GM23338 (cell line): ENCODE measurements at regions not wholly inside any gene's neighbourhood (a gene's known extent, or its start where the extent isn't known, plus 50 kb on each side); places are given as distances from the start of the nearest gene placed in this dataset.

Source experiments
- ATAC-seq: fragments of 200-7000 bp; cut with Tn5 transposase; 3 replicates; pipeline ENCODE4 v1.9.1; 2020
- DNase-seq: peaks from one replicate; pipeline ENCODE4 v3.0.0-alpha.2; 2015; ENCODE audit warnings: low spot score
- H2AFZ ChIP-seq: fragments of 200-600 bp; sonication (generic); 2 replicates; pipeline ENCODE4 v1.8.0; 2016; ENCODE audit warnings: antibody characterized with exemption, mild to moderate bottlenecking, moderate library complexity
- H3F3A ChIP-seq: fragments of 200-600 bp; sonication (generic); replicated peaks from 2 replicates; pipeline ENCODE4 v1.8.0; 2017; ENCODE audit warnings: antibody characterized with exemption, mixed run types, low read depth
- H3K27ac ChIP-seq: fragments of 200-600 bp; sonication (generic); 2 replicates; pipeline ENCODE4 v1.6.1; 2016; ENCODE audit warnings: low read depth
- H3K27me3 ChIP-seq: fragments of 200-600 bp; sonication (generic); 2 replicates; pipeline ENCODE4 v1.8.0; 2016; ENCODE audit warnings: mild to moderate bottlenecking, mixed run types, moderate library complexity; ENCODE audit not compliant: insufficient read depth
- H3K36me3 ChIP-seq: fragments of 200-600 bp; sonication (generic); 2 replicates; pipeline ENCODE4 v1.8.0; 2016; ENCODE audit warnings: mild to moderate bottlenecking; ENCODE audit not compliant: insufficient read depth
- H3K4me1 ChIP-seq: fragments of 200-600 bp; sonication (generic); 2 replicates; pipeline ENCODE4 v1.8.0; 2016; ENCODE audit warnings: mild to moderate bottlenecking, moderate library complexity; ENCODE audit not compliant: insufficient read depth
- H3K4me2 ChIP-seq: fragments of 200-600 bp; sonication (generic); 2 replicates; pipeline ENCODE4 v1.7.1; 2017; ENCODE audit warnings: mixed run types
- H3K4me3 ChIP-seq: fragments of 200-600 bp; sonication (generic); 2 replicates; pipeline ENCODE4 v1.6.1; 2016; ENCODE audit warnings: mixed run types
- H3K79me2 ChIP-seq: fragments of 200-600 bp; sonication (generic); replicated peaks from 2 replicates; pipeline ENCODE4 v1.8.0; 2017; ENCODE audit warnings: mild to moderate bottlenecking; ENCODE audit not compliant: insufficient read depth
- H3K9me2 ChIP-seq: fragments of 200-600 bp; sonication (generic); 2 replicates; pipeline ENCODE4 v1.8.0; 2017; ENCODE audit not compliant: insufficient read depth
- H4K20me1 ChIP-seq: fragments of 200-600 bp; sonication (generic); replicated peaks from 2 replicates; pipeline ENCODE4 v1.8.0; 2017; ENCODE audit warnings: mild to moderate bottlenecking; ENCODE audit not compliant: insufficient read depth
- H3K27ac Mint-ChIP-seq: 2 replicates; pipeline ENCODE4 v1.8.0; 2020; ENCODE audit warnings: inconsistent platforms, mild to moderate bottlenecking, moderate library complexity, mixed read lengths
- H3K27me3 Mint-ChIP-seq: 3 replicates; pipeline ENCODE4 v1.8.0; 2022; ENCODE audit warnings: low read depth, mild to moderate bottlenecking, moderate library complexity, mixed read lengths, inconsistent platforms; ENCODE audit not compliant: insufficient read depth, poor library complexity
- H3K36me3 Mint-ChIP-seq: 3 replicates; pipeline ENCODE4 v1.8.0; 2021; ENCODE audit warnings: low read depth, mild to moderate bottlenecking, inconsistent platforms, moderate library complexity, mixed read lengths
- H3K4me1 Mint-ChIP-seq: 3 replicates; pipeline ENCODE4 v1.8.0; 2020; ENCODE audit warnings: mild to moderate bottlenecking, inconsistent platforms, mixed read lengths
- H3K4me3 Mint-ChIP-seq: 3 replicates; pipeline ENCODE4 v1.8.0; 2021; ENCODE audit warnings: moderate library complexity, mild to moderate bottlenecking, inconsistent platforms, mixed read lengths
- H3K9me3 Mint-ChIP-seq: 3 replicates; pipeline ENCODE4 v1.8.0; 2020; ENCODE audit warnings: moderate library complexity, mild to moderate bottlenecking, inconsistent platforms, mixed read lengths
- CREB1 ChIP-seq: fragments of 250-450 bp; sonication (Bioruptor Pico); IDR thresholded peaks from 2 replicates; pipeline ENCODE4 v1.5.0; 2020; ENCODE audit warnings: low read depth, mild to moderate bottlenecking, moderate library complexity
- CTCF ChIP-seq, 2 experiments: fragments of 200-600 bp in 1 of 2; sonication (generic) in 1 of 2; conservative IDR thresholded peaks; 2 replicates each; pipeline versions ENCODE4 v1.5.1 to v1.6.1; 2016 to 2017; ENCODE audit warnings: antibody characterized with exemption in 2 of 2, low read depth in 2 of 2, mild to moderate bottlenecking in 2 of 2, moderate library complexity in 1 of 2
- STAT1 ChIP-seq: IDR thresholded peaks from one replicate; pipeline ENCODE4 v1.6.1; 2016; ENCODE audit warnings: antibody characterized with exemption; ENCODE audit not compliant: unreplicated experiment
- ZNF114 ChIP-seq: fragments of 250-450 bp; sonication (Bioruptor Pico); IDR thresholded peaks from 2 replicates; pipeline ENCODE4 v1.5.0; 2020; ENCODE audit warnings: mild to moderate bottlenecking, moderate library complexity
- ZNF462 ChIP-seq: fragments of 250-450 bp; sonication (Bioruptor Pico); IDR thresholded peaks from 2 replicates; pipeline ENCODE4 v1.5.0; 2020; ENCODE audit warnings: mild to moderate bottlenecking, moderate library complexity

- TF ChIP-seq ZNF462 (CRISPR knock-in tag), result no peak
- no peak for TF ChIP-seq CREB1 (CRISPR knock-in tag)
- TF ChIP-seq STAT1, result no peak
Measured at GRCh38 chr13:26498656-26499601, 58.6 kb upstream of the WASF3 start (continued).

DNA sequence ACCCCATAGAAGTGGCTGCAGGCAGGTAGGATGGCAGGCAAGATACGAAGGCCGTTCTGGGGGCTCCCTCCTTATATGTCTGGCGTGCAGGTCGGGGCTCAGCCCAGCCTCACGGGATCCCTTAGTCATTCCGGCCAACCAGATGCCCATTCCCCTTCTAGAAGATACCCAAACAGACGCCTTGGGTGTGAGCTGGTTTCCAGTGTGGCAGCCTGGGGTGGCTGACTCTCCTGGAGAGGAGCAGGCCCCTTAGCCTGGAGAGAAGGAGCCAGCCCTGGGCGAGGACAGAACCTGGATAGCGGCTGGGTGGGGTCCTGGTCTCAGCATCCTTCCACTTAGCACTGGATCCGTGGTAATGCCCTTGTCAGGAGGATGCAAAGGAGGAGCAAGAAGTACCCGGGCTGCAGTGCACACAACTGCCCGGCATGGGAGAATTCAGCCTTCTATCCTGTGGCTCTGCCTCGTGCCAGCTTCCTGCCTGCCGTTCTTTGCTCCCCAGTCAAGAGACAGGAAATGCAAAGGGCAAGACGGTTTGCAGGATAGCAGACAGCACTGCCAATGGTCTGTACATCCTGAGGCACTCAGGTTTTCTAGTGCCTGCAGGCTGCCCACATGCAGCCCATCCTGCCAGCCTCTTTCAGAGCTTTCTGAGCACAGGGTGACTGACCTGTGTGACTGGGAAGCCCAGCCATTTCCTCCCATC, 56.7 kb upstream of the WASF3 start:
- DNase-seq (no peak), ATAC-seq (no peak)
- no peaks in the 10 kb centered on the region for H3K9me2 ChIP-seq
- H3K27ac ChIP-seq, result no peak overlapping the region
- Mint-ChIP-seq H3K9me3 (no peaks in the 10 kb centered on the region), H3K4me3 (no peak overlapping the region), H3K27me3 (peaks cover 8% of the 10 kb centered on the region), H3K4me1 (peaks cover 13% of the 10 kb centered on the region; the same call in 2 of the 3 replicates), H3K36me3 (no peaks in the 10 kb centered on the region), H3K27ac (no peak overlapping the region)
- H2AFZ ChIP-seq, result peak overlapping the region; percentile 74; the same call in 1 of the 2 replicates
- no peaks in the 10 kb centered on the region for H3F3A ChIP-seq
- no peaks in the 10 kb centered on the region for H3K4me1 ChIP-seq
- H3K4me3 ChIP-seq, result no peak overlapping the region
- H3K79me2 ChIP-seq, result no peaks in the 10 kb centered on the region
- no peaks in the 10 kb centered on the region for H4K20me1 ChIP-seq
- H3K27me3 ChIP-seq, result no peaks in the 10 kb centered on the region
- no peak overlapping the region for H3K4me2 ChIP-seq
- H3K36me3 ChIP-seq, result no peaks in the 10 kb centered on the region
- TF ChIP-seq ZNF114, result no peak
- TF ChIP-seq CTCF (conservative IDR thresholded peaks at IDR 0.05; ENCODE audit: low read depth in 2 of 2), result no peak
- no peak for TF ChIP-seq STAT1
